Nucleus accumbens (tissue), 56 donors: ENCODE measurements at regions not wholly inside any gene's neighbourhood (a gene's known extent, or its start where the extent isn't known, plus 50 kb on each side); places are given as distances from the start of the nearest gene placed in this dataset.

Experiments used
- DNase-seq, 56 donors: peaks; one replicate each; lab custom pipeline; 2025; lab: John Stamatoyannopoulos, UW

DNA sequence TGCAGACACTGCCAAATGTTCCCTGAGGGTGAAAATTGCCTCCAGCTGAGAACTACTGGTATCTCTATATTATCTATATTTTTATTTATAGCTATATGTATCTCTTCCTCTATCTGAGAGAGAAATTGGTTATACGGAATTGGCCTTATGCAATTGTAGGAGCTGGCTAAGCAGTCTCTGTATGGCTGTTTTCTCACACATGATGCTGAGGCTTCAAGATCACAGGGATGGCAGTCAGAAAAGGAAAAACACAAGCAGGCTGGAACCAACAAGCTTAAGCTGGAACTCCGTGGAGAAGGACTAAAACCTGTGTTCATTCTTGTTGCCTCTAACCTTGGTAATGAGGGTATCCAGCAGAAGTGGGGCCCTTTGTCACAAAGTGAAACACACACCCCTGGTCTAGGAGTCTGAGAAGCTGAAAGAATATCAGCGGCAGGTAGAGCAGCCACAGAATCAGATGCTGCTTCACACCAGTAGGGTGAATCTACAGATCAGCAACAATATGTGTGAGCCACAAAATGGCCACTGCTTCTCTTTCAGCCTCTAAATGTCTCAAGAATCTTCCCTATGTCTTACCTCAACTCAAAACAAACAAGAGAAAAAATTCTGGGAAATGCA, 166.5 kb upstream of the PPP1R2C start:
- DNase-seq = no peak

- no peak for DNase-seq
Measured at GRCh38 chrX:42946544-42947194, 168.7 kb upstream of the PPP1R2C start.

DNA sequence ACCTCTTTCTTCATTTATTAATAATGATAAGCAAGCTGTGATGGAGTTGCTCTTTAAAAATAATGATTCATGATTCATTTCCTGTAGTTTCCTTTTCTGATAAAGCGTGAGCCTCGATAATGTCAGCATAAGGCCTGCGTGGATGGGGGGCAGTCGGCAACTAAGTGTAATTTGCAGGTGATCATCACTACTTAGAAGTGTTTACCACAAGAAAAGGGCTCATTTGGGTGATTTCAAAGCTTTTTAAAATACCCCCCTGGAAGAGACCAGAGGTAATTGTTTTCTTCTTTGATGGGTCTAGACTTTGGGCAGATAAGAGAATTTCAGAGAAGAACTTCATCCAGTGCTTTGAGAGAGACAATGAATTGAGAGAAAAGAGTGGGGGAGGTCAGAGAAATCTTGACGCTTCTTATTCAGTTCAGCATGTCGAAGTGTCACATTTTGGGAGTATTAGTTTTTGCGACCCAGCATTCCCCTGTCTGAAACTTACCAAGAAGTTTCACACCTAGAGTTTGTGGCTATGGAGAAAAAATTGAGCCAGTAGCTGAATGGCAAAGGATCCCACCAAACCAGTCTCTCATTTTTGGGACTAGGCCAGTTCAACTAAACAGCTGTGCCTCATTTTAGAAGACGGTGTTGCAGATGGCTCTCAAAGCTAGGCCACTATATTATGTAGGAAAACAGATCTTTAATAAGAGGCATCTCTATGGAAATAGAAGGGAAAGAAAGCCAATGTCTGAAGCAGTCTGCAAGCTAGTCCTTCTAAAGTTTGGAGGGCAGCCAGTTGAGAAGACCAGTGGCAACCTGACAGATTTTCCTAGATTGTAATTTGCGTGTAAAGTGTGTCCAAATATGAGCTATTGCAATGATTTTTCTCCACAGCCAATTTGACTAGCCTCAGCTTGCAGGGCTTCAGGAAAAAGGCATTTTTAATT, 171.0 kb upstream of the PPP1R2C start:
- no peak for DNase-seq

DNA sequence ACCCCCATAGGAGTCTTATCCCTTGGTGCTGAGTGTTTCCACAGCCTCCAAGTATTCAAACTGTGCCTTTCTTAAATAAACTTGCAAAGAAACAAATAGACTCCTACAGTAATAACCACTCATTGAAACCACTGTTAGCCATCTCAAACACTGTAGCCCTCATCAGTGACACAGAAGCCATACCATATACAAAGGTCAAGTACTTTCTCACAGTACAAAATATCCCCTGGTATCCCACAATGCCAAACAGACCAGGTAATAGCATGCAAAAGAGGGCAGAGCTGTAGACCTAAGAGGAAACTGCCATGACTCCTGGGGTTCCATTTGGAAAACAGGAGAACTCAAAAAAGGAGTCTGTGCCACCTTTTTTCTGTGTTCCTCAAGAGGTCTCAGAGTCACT, 173.8 kb upstream of the PPP1R2C start:
- no peak for DNase-seq

GRCh38 chrX:42952621-42953020, 174.7 kb upstream of the PPP1R2C start:
- no peak for DNase-seq

DNA sequence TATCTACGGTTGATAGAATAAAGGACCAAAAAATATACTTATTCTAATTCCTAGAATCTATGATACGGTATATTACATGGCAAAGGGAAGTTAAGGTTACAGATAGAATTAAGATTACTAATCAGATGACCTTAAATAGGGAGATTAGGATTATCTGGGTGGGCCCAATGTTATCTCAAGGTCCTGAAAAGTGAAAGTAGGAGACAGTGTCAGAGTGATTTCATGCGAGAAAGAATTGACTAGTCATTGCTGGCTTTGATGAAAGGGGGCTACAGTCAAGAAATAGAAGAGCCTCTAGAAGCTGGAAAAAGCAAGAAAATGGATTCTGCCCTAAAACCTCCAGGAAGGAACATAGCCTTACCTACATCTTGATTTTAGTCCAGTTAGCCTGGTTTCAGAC, 176.9 kb upstream of the PPP1R2C start:
- DNase-seq = no peak

- DNase-seq = no peak
Measured at GRCh38 chrX:42955349-42955748, 177.4 kb upstream of the PPP1R2C start.

DNA sequence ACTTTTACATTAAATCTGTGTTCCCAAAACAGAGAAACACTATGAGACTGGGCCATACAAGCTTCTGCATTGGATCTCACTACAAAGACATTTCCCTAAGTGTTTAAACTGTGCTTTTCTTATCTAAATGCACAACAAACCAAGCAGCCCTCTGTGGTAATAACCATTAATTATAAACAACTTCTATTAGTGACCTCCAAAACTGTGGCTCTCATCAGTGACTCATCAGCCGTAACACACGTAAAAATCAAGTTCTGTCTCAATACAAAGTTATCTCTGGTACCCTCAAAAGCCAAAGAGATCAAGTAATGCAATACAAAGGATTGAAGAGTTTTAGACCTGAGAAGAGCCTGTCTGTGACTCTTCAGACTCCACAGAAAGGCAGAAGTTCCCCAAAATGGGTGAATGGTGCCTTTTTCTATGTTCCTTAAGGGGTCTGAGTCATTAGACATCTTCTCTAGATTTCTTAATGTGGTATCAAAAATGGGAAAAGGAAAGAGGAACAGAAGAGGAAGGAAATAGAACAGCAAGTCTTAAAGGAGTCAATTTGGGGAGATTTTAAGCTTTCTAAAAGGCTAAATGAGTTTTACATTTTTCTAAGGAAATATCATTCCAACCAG, 189.8 kb upstream of the PPP1R2C start:
- no peak for DNase-seq

DNA sequence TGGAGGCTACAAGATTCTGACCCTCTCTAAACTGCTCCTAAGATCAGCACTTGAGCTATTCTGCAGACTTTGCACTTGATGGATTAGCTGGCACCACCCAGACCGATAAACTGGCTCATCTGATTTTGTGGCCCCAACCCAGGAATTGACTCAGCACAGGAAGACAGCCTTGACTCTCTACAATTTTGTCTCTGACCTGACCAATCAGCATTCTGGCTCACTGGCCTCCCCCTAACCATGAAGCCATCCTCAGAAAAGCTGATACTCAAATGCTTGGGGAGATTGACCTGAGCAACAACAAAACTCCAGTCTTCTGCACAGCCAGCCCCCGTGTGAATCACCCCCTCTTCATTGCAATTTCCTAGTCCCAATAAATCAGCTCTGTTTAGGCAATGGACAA, 195.4 kb upstream of the PPP1R2C start:
- no peak for DNase-seq

GRCh38 chrX:42975906-42976305, 197.9 kb upstream of the PPP1R2C start:
- no peak for DNase-seq

DNA sequence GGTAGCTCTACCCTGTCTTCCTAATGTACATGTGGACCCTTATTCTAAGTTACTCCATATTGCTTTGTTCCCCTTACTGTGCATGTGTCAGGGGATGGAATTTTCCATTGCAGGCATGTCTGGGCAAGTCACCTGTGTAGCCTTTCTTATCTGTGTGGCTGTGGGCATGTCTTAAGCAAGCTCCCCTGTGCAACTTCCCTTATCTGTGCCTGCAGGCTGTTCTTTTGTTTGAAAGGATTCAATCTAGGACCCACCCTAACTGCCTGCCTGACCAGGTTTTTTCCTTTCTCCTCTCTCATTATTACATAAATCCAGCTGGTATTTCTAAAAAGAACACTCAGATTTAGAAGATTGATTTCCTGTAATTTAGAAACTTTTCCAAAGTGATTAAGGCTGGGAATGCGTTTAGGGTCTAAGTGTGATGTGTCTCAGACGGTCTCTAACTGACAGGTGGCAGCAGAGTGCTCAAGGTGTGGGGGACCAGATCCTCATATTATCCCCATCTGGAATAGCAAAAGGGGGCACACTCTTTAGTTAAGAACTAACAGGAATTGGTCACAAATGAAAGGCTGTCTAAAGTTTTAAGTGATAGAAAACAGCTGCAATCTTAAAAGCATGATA, 198.9 kb upstream of the PPP1R2C start:
- no peak for DNase-seq

GRCh38 chrX:42978655-42979379, 200.9 kb upstream of the PPP1R2C start:
- no peak for DNase-seq

- DNase-seq = no peak
Measured at GRCh38 chrX:42988700-42989099, 210.7 kb upstream of the PPP1R2C start.

DNA sequence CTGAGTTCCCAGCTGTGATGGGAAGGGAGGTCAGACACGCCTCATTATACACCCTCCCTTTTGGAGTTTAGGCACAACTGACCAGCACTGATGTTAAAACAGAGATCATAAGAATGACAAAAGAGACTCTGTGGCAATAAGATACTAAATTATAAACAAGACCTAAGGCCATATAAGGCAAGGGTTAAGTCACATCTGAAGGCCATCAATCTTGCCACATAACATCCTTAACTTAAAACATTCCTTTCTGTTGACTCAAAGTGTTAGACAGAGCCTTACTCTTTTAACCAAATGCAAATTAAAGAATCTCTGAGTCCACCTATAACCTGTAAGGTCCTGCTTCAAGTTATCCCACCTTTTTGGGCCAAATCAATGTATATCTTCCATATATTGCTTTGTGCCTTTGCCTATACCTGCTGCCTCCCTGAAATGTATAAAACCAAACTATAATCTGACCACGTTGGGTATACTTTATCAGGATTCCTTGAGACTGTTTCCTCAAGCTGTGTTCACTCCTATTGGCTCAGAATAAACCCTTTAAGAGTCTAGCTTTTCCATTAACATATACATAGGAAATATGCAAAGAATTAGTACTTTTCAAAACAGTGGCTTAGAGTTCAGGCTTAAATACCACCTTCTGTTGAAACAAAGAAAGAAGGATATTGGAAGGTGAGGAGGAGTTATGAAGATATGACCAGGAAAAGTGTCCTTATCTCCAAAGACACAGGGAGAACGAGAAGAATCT, 214.4 kb upstream of the PPP1R2C start:
- no peak for DNase-seq

DNA sequence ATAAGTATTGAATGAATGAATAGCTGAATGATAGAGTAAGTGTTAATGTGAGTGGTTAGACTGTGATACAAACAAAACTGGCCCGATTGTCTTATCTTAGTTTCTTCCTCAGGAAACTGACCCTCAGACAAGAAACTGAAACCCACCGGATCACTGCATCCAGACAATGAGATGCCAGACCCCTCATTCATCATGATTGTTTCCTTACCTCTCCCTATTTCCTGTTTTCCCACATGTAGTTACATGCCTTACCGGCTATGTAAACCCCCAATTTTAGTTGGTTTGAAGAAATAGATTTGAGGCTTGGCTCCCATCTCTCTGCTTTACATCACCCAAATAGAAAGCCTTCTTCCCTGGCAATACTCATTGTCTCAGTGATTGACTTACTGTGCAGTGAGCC, 218.9 kb upstream of the PPP1R2C start:
- no peak for DNase-seq

DNA sequence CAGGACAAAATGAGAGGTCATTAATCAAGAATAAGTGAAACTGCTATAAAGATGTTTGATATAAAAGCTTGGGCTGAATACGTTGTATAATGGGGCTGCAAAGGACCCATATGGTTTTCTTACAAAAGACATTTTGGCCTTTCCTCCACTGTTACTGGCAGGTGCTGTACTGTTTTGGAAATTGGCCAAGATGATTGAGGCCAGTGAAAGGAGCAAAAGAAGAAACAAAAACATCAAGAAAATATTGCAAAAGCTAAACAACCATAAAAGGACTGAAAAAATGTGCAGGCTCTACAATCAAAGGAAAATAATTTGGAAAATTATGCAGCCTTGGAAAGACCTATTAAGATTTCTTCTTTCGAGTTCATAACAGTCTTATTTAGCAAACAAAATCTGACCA, 222.2 kb upstream of the PPP1R2C start:
- no peak for DNase-seq

DNA sequence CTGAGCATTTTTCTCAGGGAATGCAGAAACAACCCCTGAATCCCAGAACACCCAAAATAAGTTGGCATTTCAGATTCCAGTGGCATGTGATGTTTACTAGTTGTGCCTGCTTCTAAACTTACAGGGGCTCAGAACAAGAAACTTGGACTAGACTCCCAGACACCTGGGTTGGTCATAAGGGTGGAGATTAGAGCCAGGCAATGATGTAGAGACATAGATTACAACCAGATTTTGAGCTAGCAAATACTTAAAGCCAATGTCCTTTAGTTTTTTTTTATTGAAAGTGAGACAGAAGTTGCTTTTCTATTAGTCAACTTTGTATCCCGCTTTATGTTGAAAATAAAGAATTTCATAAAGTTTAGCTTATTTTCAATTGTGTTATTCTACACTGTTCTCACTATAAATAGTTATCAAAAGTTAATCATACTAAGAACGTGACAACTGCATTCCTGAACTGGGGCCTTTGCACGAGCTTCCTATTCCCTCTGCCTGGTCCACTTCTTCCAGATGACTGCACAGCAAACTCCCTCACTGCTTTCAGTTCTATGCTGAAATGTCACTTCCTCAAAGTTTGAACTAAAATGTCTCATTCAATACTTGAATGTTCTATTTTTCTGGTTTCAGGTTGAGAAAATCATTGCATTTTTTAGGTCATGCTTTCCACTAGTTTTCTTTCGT, 224.7 kb upstream of the PPP1R2C start:
- DNase-seq = no peak

DNA sequence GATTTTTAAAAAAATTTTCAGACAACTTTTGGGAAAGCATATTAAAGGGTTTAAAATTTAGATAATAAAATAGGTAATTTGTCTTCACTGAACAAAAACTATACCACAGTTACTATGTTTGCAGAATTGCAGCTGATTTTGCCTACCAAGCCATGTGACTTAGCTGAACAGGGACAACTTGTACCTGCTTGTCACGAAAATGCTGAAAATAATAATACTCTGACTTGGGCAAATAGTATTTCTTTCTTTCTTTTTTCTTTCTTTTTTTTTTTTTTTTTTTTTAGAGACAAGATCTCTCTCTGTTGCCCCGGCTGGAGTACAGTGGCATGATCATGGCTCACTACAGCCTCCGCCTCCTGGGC, 225.2 kb upstream of the PPP1R2C start:
- no peak for DNase-seq

DNA sequence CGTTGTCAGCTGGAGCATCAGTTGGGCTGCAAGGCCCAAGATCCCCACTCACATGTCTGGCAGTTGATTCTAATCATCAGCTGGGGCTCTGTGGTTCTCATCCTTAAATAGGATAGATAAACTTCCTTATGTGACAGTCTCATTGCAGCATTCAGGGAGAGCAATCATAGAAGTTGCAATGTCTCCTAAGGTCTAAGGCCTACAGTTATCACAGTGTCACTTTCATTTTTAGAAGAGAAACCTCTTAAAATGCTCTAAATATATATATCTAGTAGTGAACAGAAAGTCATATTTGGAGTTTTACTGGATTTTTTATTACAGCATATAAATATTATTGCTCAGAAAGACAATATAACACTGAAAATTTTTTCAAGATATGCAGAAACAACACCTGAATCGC, 226.0 kb upstream of the PPP1R2C start:
- no peak for DNase-seq
